Ascending aorta (tissue), 2 donors: ENCODE measurements at regions not wholly inside any gene's neighbourhood (a gene's known extent, or its start where the extent isn't known, plus 50 kb on each side); places are given as distances from the start of the nearest gene placed in this dataset.

Experiments used
- DNase-seq, 2 donors: peaks; one replicate each; pipeline ENCODE4 v3.0.0-alpha.2; 2019; ENCODE audit warnings: low spot score in 2 of 2
- H3K27ac ChIP-seq, 2 donors: fragments of 200-600 bp; sonication (generic); one replicate each; pipeline ENCODE4 v1.5.1; 2016 to 2017; ENCODE audit warnings: mild to moderate bottlenecking in 1 of 2
- H3K27me3 ChIP-seq: fragments of 200-600 bp; sonication (generic); one replicate; pipeline ENCODE4 v1.5.1; 2017
- H3K36me3 ChIP-seq, 2 donors: fragments of 200-600 bp; sonication (generic); one replicate each; pipeline ENCODE4 v1.5.1; 2016
- H3K4me1 ChIP-seq, 2 donors: fragments of 200-600 bp; sonication (generic); one replicate each; pipeline ENCODE4 v1.5.1; 2016 to 2017; ENCODE audit warnings: mild to moderate bottlenecking in 1 of 2
- H3K4me3 ChIP-seq, 2 donors: fragments of 200-600 bp; sonication (generic); one replicate each; pipeline ENCODE4 v1.5.1; 2016 to 2017; ENCODE audit warnings: mild to moderate bottlenecking in 1 of 2
- H3K9me3 ChIP-seq, 2 donors: fragments of 200-600 bp; sonication (generic); one replicate each; pipeline ENCODE4 v1.5.1; 2016
- CTCF ChIP-seq, 3 experiments: fragments of 200-600 bp in 2 of 3; fragments of 450-650 bp in 1 of 3; sonication (generic) in 2 of 3; IDR thresholded peaks; one replicate each; pipeline ENCODE4 v1.5.1; 2016 to 2019; ENCODE audit warnings: antibody characterized with exemption in 3 of 3, mild to moderate bottlenecking in 1 of 3, moderate library complexity in 1 of 3
- intact Hi-C: fragments of 100-400 bp; cut with DNase I; formaldehyde crosslinking; loops from one replicate; pipeline ENCODE4 v1.15.1; 2023

- no peak overlapping the region for H3K4me3 ChIP-seq
- intact Hi-C loops, result no loop called here
- H3K9me3 ChIP-seq, result no peaks in the 10 kb centered on the region
Observed at GRCh38 chr10:117677890-117678500, 135.4 kb downstream of the EMX2 start.

GRCh38 chr10:117680601-117681000 lies 138.1 kb downstream of the EMX2 start:
- intact Hi-C loops, result no loop called here
- H3K4me3 ChIP-seq, result no peak overlapping the region
- no peaks in the 10 kb centered on the region for H3K36me3 ChIP-seq
- no peak for TF ChIP-seq CTCF (IDR thresholded peaks at IDR 0.05)
- no peak for DNase-seq
- no peak overlapping the region for H3K27ac ChIP-seq
- H3K4me1 ChIP-seq, result peaks cover 0 to 4% of the 10 kb centered on the region in 2 donors
- no peaks in the 10 kb centered on the region for H3K9me3 ChIP-seq
- H3K27me3 ChIP-seq, result no peaks in the 10 kb centered on the region

More at GRCh38 chr10:117677890-117678500, 135.4 kb downstream of the EMX2 start:
- H3K27ac ChIP-seq, result no peak overlapping the region
- no peaks in the 10 kb centered on the region for H3K4me1 ChIP-seq
- DNase-seq, result no peak
- TF ChIP-seq CTCF (IDR thresholded peaks at IDR 0.05), result no peak
- no peaks in the 10 kb centered on the region for H3K36me3 ChIP-seq
- no peaks in the 10 kb centered on the region for H3K27me3 ChIP-seq

GRCh38 chr10:117681104-117681503 lies 138.6 kb downstream of the EMX2 start:
- no peak overlapping the region for H3K27ac ChIP-seq
- DNase-seq, result no peak
- H3K4me1 ChIP-seq, result peaks cover 0 to 4% of the 10 kb centered on the region in 2 donors
- H3K9me3 ChIP-seq, result no peaks in the 10 kb centered on the region
- TF ChIP-seq CTCF (IDR thresholded peaks at IDR 0.05), result no peak
- no peak overlapping the region for H3K4me3 ChIP-seq
- H3K27me3 ChIP-seq, result no peaks in the 10 kb centered on the region
- H3K36me3 ChIP-seq, result no peaks in the 10 kb centered on the region
- intact Hi-C loops, result no loop called here

GRCh38 chr10:117684046-117684610 lies 141.6 kb downstream of the EMX2 start:
- Histone ChIP-seq H3K4me3 (no peak overlapping the region), H3K4me1 (peaks cover 0 to 4% of the 10 kb centered on the region in 2 donors), H3K36me3 (no peaks in the 10 kb centered on the region), H3K9me3 (no peaks in the 10 kb centered on the region), H3K27ac (no peak overlapping the region), H3K27me3 (no peaks in the 10 kb centered on the region)
- no peak for DNase-seq
- intact Hi-C loops, result no loop called here
- TF ChIP-seq CTCF (IDR thresholded peaks at IDR 0.05), result no peak

GRCh38 chr10:117684672-117685211 lies 142.2 kb downstream of the EMX2 start:
- Histone ChIP-seq H3K27ac (no peak overlapping the region), H3K9me3 (no peaks in the 10 kb centered on the region), H3K4me1 (peaks cover 0 to 4% of the 10 kb centered on the region in 2 donors), H3K4me3 (no peak overlapping the region), H3K36me3 (no peaks in the 10 kb centered on the region), H3K27me3 (no peaks in the 10 kb centered on the region)
- DNase-seq, result no peak
- no peak for TF ChIP-seq CTCF (IDR thresholded peaks at IDR 0.05)
- intact Hi-C loops, result no loop called here
